ENCODE measurements at regions not wholly inside any gene's neighbourhood (a gene's known extent, or its start where the extent isn't known, plus 50 kb on each side); places are given as distances from the start of the nearest gene placed in this dataset.

DNA sequence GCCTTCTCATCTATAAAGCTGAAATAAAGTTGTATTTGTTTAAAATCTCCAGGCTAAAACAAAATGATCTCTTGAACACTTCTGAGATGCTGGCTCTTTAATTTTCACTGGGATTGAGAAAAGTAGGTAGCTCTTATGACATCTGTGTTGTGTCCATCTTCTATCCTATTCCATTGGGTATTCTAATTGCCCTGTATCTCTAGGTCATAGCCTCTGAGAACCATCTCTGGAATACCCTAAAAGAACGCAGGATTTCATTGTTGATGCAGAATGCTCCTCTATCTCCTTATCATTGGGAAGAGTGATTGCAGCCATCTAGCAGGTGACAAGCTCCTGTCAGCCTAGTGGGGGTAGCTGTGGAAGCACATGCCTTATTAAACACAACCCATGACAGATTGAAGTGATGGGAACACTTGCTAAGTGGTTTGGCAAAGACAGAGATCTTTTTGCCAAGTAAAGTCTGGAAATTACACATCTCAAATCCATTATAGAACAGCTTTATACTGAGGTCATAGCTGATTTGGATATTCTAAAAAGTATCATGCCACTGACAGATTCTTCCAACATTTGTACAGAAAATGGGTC is 178.2 kb downstream of the TDRD15 start:
- dilution Hi-C loops (cut with HindIII; ENCODE audit: low sequenced_read_pairs, unreplicated experiment) (no loop called here), in situ Hi-C loops (cut with MboI; ENCODE audit: low sequenced_read_pairs) (no loop called here), intact Hi-C loops (cut with micrococcal nuclease) (no loop called here)
- no peak overlapping the region for H4K5ac ChIP-seq (ENCODE audit: low read depth, low read length)
- H2AK9ac ChIP-seq (replicated peaks; ENCODE audit: low read depth, low read length, poor library complexity): no peak overlapping the region
- no peaks in the 10 kb centered on the region for H3K4me1 ChIP-seq (ENCODE audit: control insufficient read depth, insufficient read depth, low read length)
- no TSS peak for BruUV-seq (replicated peaks)
- no peak overlapping the region for H3K23ac ChIP-seq (ENCODE audit: low read depth, low read length)
- H3K27me3 ChIP-seq (ENCODE audit: control insufficient read depth, insufficient read depth, low read length): no peaks in the 10 kb centered on the region
- H3K9me1 ChIP-seq (ENCODE audit: insufficient read depth, low read length): no peaks in the 10 kb centered on the region
- H3K4ac ChIP-seq (ENCODE audit: low read depth, low read length): no peak overlapping the region
- no peak overlapping the region for H2BK5ac ChIP-seq (ENCODE audit: low read depth, low read length, poor library complexity, severe bottlenecking)
- H3K9ac ChIP-seq (ENCODE audit: low read depth, low read length): no peak overlapping the region
- H4K8ac ChIP-seq (ENCODE audit: low read depth in 2 of 2, low read length in 2 of 2): no peak overlapping the region
- no peak overlapping the region for H3K56ac ChIP-seq (ENCODE audit: extremely low read depth, insufficient read depth, low read length)
- no peak overlapping the region for H3K4me3 ChIP-seq (ENCODE audit: insufficient read depth, low read depth, low read length)
- ATAC-seq (ENCODE audit: low read depth): no peak
- CTCF ChIA-PET: no interaction called here
- no peaks in the 10 kb centered on the region for H3K36me3 ChIP-seq (ENCODE audit: control insufficient read depth, insufficient read depth, low read length)
- TF ChIP-seq, protein P1, sequence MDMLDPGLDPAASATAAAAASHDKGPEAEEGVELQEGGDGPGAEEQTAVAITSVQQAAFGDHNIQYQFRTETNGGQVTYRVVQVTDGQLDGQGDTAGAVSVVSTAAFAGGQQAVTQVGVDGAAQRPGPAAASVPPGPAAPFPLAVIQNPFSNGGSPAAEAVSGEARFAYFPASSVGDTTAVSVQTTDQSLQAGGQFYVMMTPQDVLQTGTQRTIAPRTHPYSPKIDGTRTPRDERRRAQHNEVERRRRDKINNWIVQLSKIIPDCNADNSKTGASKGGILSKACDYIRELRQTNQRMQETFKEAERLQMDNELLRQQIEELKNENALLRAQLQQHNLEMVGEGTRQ (IDR thresholded peaks at IDR 0.05; ENCODE audit: low read depth, low read length): no peak
- TF ChIP-seq CEBPB (IDR thresholded peaks at IDR 0.05; ENCODE audit: low read depth, low read length) (no peak), RCOR1 (IDR thresholded peaks at IDR 0.05; ENCODE audit: insufficient replicate concordance, low read length) (no peak), FOS (IDR thresholded peaks at IDR 0.05; ENCODE audit: low read depth, low read length) (no peak), SMC3 (IDR thresholded peaks at IDR 0.05; ENCODE audit: low read depth, low read length) (no peak), NFE2L2 (IDR thresholded peaks at IDR 0.05; ENCODE audit: low read depth, low read length) (no peak), MXI1 (IDR thresholded peaks at IDR 0.05; ENCODE audit: borderline replicate concordance, low read depth, low read length) (no peak), CHD1 (IDR thresholded peaks at IDR 0.05; ENCODE audit: low read depth, low read length) (no peak), RFX5 (IDR thresholded peaks at IDR 0.05; ENCODE audit: low read depth, low read length) (no peak), MAZ (IDR thresholded peaks at IDR 0.05; ENCODE audit: borderline replicate concordance, low read depth, low read length) (no peak), RAD21 (IDR thresholded peaks at IDR 0.05; ENCODE audit: low read length) (no peak)
- TF ChIP-seq, protein P2, sequence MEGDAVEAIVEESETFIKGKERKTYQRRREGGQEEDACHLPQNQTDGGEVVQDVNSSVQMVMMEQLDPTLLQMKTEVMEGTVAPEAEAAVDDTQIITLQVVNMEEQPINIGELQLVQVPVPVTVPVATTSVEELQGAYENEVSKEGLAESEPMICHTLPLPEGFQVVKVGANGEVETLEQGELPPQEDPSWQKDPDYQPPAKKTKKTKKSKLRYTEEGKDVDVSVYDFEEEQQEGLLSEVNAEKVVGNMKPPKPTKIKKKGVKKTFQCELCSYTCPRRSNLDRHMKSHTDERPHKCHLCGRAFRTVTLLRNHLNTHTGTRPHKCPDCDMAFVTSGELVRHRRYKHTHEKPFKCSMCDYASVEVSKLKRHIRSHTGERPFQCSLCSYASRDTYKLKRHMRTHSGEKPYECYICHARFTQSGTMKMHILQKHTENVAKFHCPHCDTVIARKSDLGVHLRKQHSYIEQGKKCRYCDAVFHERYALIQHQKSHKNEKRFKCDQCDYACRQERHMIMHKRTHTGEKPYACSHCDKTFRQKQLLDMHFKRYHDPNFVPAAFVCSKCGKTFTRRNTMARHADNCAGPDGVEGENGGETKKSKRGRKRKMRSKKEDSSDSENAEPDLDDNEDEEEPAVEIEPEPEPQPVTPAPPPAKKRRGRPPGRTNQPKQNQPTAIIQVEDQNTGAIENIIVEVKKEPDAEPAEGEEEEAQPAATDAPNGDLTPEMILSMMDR (conservative IDR thresholded peaks at IDR 0.05; ENCODE audit: low read depth, low read length): no peak
- TF ChIP-seq, protein P3, sequence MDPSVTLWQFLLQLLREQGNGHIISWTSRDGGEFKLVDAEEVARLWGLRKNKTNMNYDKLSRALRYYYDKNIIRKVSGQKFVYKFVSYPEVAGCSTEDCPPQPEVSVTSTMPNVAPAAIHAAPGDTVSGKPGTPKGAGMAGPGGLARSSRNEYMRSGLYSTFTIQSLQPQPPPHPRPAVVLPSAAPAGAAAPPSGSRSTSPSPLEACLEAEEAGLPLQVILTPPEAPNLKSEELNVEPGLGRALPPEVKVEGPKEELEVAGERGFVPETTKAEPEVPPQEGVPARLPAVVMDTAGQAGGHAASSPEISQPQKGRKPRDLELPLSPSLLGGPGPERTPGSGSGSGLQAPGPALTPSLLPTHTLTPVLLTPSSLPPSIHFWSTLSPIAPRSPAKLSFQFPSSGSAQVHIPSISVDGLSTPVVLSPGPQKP (IDR thresholded peaks at IDR 0.05; ENCODE audit: borderline replicate concordance, low read depth, low read length): no peak
- no peak overlapping the region for H2BK20ac ChIP-seq (ENCODE audit: low read depth, low read length)
- H3K4me2 ChIP-seq (ENCODE audit: low read depth, low read length): no peak overlapping the region
- H3K14ac ChIP-seq (replicated peaks; ENCODE audit: low read depth, low read length): no peak overlapping the region
- no peak overlapping the region for H2BK120ac ChIP-seq (ENCODE audit: low read depth, low read length)
- POLR2A ChIA-PET (ENCODE audit: unreplicated experiment): no interaction called here
- no peak overlapping the region for H3K27ac ChIP-seq (ENCODE audit: insufficient read depth, low read length)
- no peak overlapping the region for H2BK15ac ChIP-seq (ENCODE audit: low read depth, low read length)
- H3K9me3 ChIP-seq (ENCODE audit: control insufficient read depth, insufficient read depth, low read length): no peaks in the 10 kb centered on the region
- no peak for DNase-seq
- H3K79me1 ChIP-seq (ENCODE audit: low read depth in 1 of 2, low read length in 2 of 2): no peaks in the 10 kb centered on the region
- H2AK5ac ChIP-seq (ENCODE audit: low read depth, low read length): no peak overlapping the region
- no peak overlapping the region for H4K91ac ChIP-seq (ENCODE audit: insufficient read depth, low read depth, low read length)
- H2AFZ ChIP-seq (replicated peaks; ENCODE audit: low read length, poor library complexity): no peak overlapping the region
- no peak overlapping the region for H3K18ac ChIP-seq (ENCODE audit: low read depth, low read length)
- WGBS, 2 experiments (ENCODE audit: extremely low coverage in 2 of 2, insufficient read length in 1 of 2): no CpG with 5 or more reads among the region's 1 CpG
- no peaks in the 10 kb centered on the region for H4K20me1 ChIP-seq (ENCODE audit: insufficient read depth, low read length)

Data from IMR-90 (cell line).